HepG2 (cell line): ENCODE measurements at regions not wholly inside any gene's neighbourhood (a gene's known extent, or its start where the extent isn't known, plus 50 kb on each side); places are given as distances from the start of the nearest gene placed in this dataset.

Experiments
- AGO1 ChIP-seq: fragments of 200-400 bp; formaldehyde crosslinking; IDR thresholded peaks from 2 replicates; pipeline ENCODE4 v1.6.1; 2017; ENCODE audit warnings: mild to moderate bottlenecking, low read depth, low read length, moderate library complexity; ENCODE audit not compliant: poor library complexity, severe bottlenecking
- ATF7 ChIP-seq, 2 experiments: fragments of 450-650 bp in 1 of 2; sonication (generic) in 1 of 2; formaldehyde crosslinking in 1 of 2; IDR thresholded peaks; 2 replicates each; pipeline versions ENCODE4 v1.4.0 to v1.6.1; 2016 to 2020; ENCODE audit warnings: antibody characterized with exemption in 1 of 2, mild to moderate bottlenecking in 1 of 2, missing genetic modification reagents in 1 of 2
- CREM ChIP-seq, 2 experiments: sonication (generic) in 1 of 2; formaldehyde crosslinking in 1 of 2; IDR thresholded peaks; 2 replicates each; pipeline versions ENCODE4 v1.4.0 to v1.6.1; 2016 to 2020; ENCODE audit warnings: antibody characterized with exemption in 1 of 2, mild to moderate bottlenecking in 1 of 2, missing genetic modification reagents in 1 of 2
- RAD51 ChIP-seq: fragments of 450-650 bp; IDR thresholded peaks from 2 replicates; pipeline ENCODE4 v1.6.1; 2016; ENCODE audit warnings: borderline replicate concordance
- RBFOX2 ChIP-seq: fragments of 200-400 bp; formaldehyde crosslinking; IDR thresholded peaks from 2 replicates; pipeline ENCODE4 v1.6.1; 2017; ENCODE audit warnings: low read depth, mild to moderate bottlenecking, low read length
- REL ChIP-seq: sonication (generic); formaldehyde crosslinking; conservative IDR thresholded peaks from 2 replicates; pipeline ENCODE4 v1.8.0; 2022; ENCODE audit warnings: mild to moderate bottlenecking, missing genetic modification reagents, moderate library complexity
- SRSF9 ChIP-seq: fragments of 200-400 bp; formaldehyde crosslinking; IDR thresholded peaks from 2 replicates; pipeline ENCODE4 v1.6.1; 2018; ENCODE audit warnings: borderline replicate concordance, mild to moderate bottlenecking, low read depth, low read length; ENCODE audit not compliant: insufficient read depth, poor library complexity, severe bottlenecking
- ZBTB21 ChIP-seq: sonication (generic); formaldehyde crosslinking; IDR thresholded peaks from 2 replicates; pipeline ENCODE4 v1.4.0; 2020; ENCODE audit warnings: missing genetic modification reagents
- TF ChIP-seq, protein P1 (sequence below): IDR thresholded peaks from 2 replicates; pipeline ENCODE4 v1.6.1; 2016; ENCODE audit warnings: missing biosample characterization, missing genetic modification reagents, low read depth
- TF ChIP-seq, protein P2 (sequence below): sonication (generic); formaldehyde crosslinking; IDR thresholded peaks from 2 replicates; pipeline ENCODE4 v1.5.0; 2020; ENCODE audit warnings: mild to moderate bottlenecking, missing genetic modification reagents, moderate library complexity
- TF ChIP-seq, protein P3 (sequence below): IDR thresholded peaks from 2 replicates; pipeline ENCODE4 v1.6.1; 2012; ENCODE audit warnings: low read length, improper control_type of control experiment

DNA sequence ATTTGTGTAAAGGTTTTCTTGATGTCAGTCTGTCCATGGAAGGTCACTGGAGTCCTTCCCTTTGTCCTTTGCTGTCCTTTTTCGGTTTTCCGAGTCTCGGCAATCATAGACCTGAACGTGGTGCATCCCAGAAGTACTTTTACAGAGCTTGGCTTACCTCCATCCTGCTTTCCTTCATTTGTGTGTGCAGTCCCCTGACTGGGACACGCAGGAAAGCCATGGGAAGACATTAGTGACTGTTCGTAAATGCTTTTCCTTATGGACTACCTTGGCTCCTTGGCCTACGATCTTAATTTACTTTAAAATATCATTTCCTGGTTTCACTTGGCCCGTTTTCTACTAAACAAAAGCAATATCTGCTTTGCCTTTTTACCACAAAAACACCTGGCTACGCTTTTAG, 328.4 kb upstream of the RARB start:
- TF ChIP-seq ATF7 (IDR thresholded peaks at IDR 0.05) (no peak), ATF7 (CRISPR knock-in tag; IDR thresholded peaks at IDR 0.05) (no peak), CREM (IDR thresholded peaks at IDR 0.05) (no peak), CREM (CRISPR knock-in tag; IDR thresholded peaks at IDR 0.05) (no peak), RBFOX2 (no peak), REL (no peak), RAD51 (no peak), SRSF9 (no peak), AGO1 (no peak), ZBTB21 (CRISPR knock-in tag) (no peak)
- TF ChIP-seq, protein P1, sequence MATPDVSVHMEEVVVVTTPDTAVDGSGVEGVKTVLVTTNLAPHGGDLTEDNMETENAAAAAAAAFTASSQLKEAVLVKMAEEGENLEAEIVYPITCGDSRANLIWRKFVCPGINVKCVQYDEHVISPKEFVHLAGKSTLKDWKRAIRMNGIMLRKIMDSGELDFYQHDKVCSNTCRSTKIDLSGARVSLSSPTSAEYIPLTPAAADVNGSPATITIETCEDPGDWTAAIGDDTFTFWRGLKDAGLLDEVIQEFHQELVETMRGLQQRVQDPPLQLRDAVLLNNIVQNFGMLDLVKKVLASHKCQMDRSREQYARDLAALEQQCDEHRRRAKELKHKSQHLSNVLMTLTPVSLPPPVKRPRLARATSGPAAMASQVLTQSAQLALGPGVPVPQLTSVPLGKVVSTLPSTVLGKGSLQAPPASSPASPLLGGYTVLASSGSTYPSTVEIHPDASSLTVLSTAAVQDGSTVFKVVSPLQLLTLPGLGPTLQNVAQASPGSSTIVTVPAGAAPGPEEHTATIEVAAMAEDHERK: no peak
- TF ChIP-seq, protein P2, sequence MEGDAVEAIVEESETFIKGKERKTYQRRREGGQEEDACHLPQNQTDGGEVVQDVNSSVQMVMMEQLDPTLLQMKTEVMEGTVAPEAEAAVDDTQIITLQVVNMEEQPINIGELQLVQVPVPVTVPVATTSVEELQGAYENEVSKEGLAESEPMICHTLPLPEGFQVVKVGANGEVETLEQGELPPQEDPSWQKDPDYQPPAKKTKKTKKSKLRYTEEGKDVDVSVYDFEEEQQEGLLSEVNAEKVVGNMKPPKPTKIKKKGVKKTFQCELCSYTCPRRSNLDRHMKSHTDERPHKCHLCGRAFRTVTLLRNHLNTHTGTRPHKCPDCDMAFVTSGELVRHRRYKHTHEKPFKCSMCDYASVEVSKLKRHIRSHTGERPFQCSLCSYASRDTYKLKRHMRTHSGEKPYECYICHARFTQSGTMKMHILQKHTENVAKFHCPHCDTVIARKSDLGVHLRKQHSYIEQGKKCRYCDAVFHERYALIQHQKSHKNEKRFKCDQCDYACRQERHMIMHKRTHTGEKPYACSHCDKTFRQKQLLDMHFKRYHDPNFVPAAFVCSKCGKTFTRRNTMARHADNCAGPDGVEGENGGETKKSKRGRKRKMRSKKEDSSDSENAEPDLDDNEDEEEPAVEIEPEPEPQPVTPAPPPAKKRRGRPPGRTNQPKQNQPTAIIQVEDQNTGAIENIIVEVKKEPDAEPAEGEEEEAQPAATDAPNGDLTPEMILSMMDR (CRISPR knock-in tag): no peak
- TF ChIP-seq, protein P3, sequence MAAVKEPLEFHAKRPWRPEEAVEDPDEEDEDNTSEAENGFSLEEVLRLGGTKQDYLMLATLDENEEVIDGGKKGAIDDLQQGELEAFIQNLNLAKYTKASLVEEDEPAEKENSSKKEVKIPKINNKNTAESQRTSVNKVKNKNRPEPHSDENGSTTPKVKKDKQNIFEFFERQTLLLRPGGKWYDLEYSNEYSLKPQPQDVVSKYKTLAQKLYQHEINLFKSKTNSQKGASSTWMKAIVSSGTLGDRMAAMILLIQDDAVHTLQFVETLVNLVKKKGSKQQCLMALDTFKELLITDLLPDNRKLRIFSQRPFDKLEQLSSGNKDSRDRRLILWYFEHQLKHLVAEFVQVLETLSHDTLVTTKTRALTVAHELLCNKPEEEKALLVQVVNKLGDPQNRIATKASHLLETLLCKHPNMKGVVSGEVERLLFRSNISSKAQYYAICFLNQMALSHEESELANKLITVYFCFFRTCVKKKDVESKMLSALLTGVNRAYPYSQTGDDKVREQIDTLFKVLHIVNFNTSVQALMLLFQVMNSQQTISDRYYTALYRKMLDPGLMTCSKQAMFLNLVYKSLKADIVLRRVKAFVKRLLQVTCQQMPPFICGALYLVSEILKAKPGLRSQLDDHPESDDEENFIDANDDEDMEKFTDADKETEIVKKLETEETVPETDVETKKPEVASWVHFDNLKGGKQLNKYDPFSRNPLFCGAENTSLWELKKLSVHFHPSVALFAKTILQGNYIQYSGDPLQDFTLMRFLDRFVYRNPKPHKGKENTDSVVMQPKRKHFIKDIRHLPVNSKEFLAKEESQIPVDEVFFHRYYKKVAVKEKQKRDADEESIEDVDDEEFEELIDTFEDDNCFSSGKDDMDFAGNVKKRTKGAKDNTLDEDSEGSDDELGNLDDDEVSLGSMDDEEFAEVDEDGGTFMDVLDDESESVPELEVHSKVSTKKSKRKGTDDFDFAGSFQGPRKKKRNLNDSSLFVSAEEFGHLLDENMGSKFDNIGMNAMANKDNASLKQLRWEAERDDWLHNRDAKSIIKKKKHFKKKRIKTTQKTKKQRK: no peak
